ENCODE measurements at regions not wholly inside any gene's neighbourhood (a gene's known extent, or its start where the extent isn't known, plus 50 kb on each side); places are given as distances from the start of the nearest gene placed in this dataset.

GRCh38 chr13:80530191-80530590 is 189.3 kb upstream of the SPRY2 start:
- TF ChIP-seq, protein P1, sequence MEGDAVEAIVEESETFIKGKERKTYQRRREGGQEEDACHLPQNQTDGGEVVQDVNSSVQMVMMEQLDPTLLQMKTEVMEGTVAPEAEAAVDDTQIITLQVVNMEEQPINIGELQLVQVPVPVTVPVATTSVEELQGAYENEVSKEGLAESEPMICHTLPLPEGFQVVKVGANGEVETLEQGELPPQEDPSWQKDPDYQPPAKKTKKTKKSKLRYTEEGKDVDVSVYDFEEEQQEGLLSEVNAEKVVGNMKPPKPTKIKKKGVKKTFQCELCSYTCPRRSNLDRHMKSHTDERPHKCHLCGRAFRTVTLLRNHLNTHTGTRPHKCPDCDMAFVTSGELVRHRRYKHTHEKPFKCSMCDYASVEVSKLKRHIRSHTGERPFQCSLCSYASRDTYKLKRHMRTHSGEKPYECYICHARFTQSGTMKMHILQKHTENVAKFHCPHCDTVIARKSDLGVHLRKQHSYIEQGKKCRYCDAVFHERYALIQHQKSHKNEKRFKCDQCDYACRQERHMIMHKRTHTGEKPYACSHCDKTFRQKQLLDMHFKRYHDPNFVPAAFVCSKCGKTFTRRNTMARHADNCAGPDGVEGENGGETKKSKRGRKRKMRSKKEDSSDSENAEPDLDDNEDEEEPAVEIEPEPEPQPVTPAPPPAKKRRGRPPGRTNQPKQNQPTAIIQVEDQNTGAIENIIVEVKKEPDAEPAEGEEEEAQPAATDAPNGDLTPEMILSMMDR (conservative IDR thresholded peaks at IDR 0.05; ENCODE audit: low read depth, low read length): no peak
- no peaks in the 10 kb centered on the region for H3K4me1 ChIP-seq (ENCODE audit: low read depth, poor library complexity, severe bottlenecking)

GRCh38 chr13:80529734-80530133 is 188.8 kb upstream of the SPRY2 start:
- Histone ChIP-seq H3K4me3 (IDR thresholded peaks at IDR 0.05; ENCODE audit: insufficient read depth, low read depth, low read length) (no peak overlapping the region), H3K27me3 (ENCODE audit: insufficient read depth, low read depth) (no peaks in the 10 kb centered on the region), H3K79me2 (ENCODE audit: insufficient read depth, low read depth) (no peaks in the 10 kb centered on the region), H3K4me2 (no peak overlapping the region), H3K36me3 (ENCODE audit: insufficient read depth) (no peaks in the 10 kb centered on the region), H3K9ac (no peak overlapping the region), H3K27ac (no peak overlapping the region), H2AFZ (ENCODE audit: low read depth) (no peak overlapping the region), H3K4me1 (ENCODE audit: low read depth, poor library complexity, severe bottlenecking) (no peaks in the 10 kb centered on the region), H4K20me1 (ENCODE audit: insufficient read depth) (no peaks in the 10 kb centered on the region)
- TF ChIP-seq, protein P1 (conservative IDR thresholded peaks at IDR 0.05; ENCODE audit: low read depth, low read length): no peak

More at GRCh38 chr13:80530191-80530590, 189.3 kb upstream of the SPRY2 start:
- no peak overlapping the region for H3K27ac ChIP-seq
- no peak overlapping the region for H3K4me3 ChIP-seq (IDR thresholded peaks at IDR 0.05; ENCODE audit: insufficient read depth, low read depth, low read length)
- H4K20me1 ChIP-seq (ENCODE audit: insufficient read depth): no peaks in the 10 kb centered on the region
- H3K36me3 ChIP-seq (ENCODE audit: insufficient read depth): no peaks in the 10 kb centered on the region
- H3K27me3 ChIP-seq (ENCODE audit: insufficient read depth, low read depth): no peaks in the 10 kb centered on the region
- H3K79me2 ChIP-seq (ENCODE audit: insufficient read depth, low read depth): no peaks in the 10 kb centered on the region
- no peak overlapping the region for H3K9ac ChIP-seq
- no peak overlapping the region for H2AFZ ChIP-seq (ENCODE audit: low read depth)
- H3K4me2 ChIP-seq: no peak overlapping the region

GRCh38 chr13:80528733-80529132 is 187.8 kb upstream of the SPRY2 start:
- Histone ChIP-seq H3K4me1 (ENCODE audit: low read depth, poor library complexity, severe bottlenecking) (no peaks in the 10 kb centered on the region), H4K20me1 (ENCODE audit: insufficient read depth) (no peaks in the 10 kb centered on the region), H3K27me3 (ENCODE audit: insufficient read depth, low read depth) (no peaks in the 10 kb centered on the region), H3K9ac (no peak overlapping the region), H3K4me3 (IDR thresholded peaks at IDR 0.05; ENCODE audit: insufficient read depth, low read depth, low read length) (no peak overlapping the region), H3K36me3 (ENCODE audit: insufficient read depth) (no peaks in the 10 kb centered on the region), H3K4me2 (no peak overlapping the region), H2AFZ (ENCODE audit: low read depth) (no peak overlapping the region), H3K79me2 (ENCODE audit: insufficient read depth, low read depth) (no peaks in the 10 kb centered on the region), H3K27ac (no peak overlapping the region)
- TF ChIP-seq, protein P1 (conservative IDR thresholded peaks at IDR 0.05; ENCODE audit: low read depth, low read length): no peak

DNA sequence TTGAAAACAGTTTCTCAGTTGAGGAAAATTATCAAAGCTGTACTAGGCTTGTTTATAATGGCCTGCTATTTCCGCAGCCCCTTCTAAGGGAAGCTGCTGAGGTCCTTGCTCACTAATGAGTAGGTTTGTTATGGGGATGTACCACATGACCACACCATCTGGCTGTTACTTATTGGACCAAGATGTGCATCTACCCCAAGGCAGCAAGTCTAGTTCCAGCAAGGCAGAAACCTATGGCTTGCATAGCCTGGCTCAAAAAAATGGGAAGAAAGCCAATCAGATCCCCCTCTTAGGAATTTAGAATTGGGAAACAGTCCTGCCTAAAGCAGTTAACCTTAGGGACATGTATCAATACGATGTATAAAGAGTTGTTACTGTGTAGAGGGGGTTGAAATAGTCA is 186.5 kb upstream of the SPRY2 start:
- Histone ChIP-seq H3K36me3 (ENCODE audit: insufficient read depth) (no peaks in the 10 kb centered on the region), H3K9ac (no peak overlapping the region), H2AFZ (ENCODE audit: low read depth) (no peak overlapping the region), H3K4me2 (no peak overlapping the region), H3K27me3 (ENCODE audit: insufficient read depth, low read depth) (no peaks in the 10 kb centered on the region), H3K4me3 (IDR thresholded peaks at IDR 0.05; ENCODE audit: insufficient read depth, low read depth, low read length) (no peak overlapping the region), H3K79me2 (ENCODE audit: insufficient read depth, low read depth) (no peaks in the 10 kb centered on the region), H3K4me1 (ENCODE audit: low read depth, poor library complexity, severe bottlenecking) (no peaks in the 10 kb centered on the region), H4K20me1 (ENCODE audit: insufficient read depth) (no peaks in the 10 kb centered on the region), H3K27ac (no peak overlapping the region)
- TF ChIP-seq, protein P1 (conservative IDR thresholded peaks at IDR 0.05; ENCODE audit: low read depth, low read length): no peak

Measured in KMS-11 (cell line).